Kidney epithelial cell (primary cell): ENCODE measurements at regions not wholly inside any gene's neighbourhood (a gene's known extent, or its start where the extent isn't known, plus 50 kb on each side); places are given as distances from the start of the nearest gene placed in this dataset.

ENCODE experiments used
- DNase-seq: peaks from one replicate; pipeline ENCODE4 v3.0.0-alpha.2; 2010; ENCODE audit warnings: low read depth
- H3K27me3 ChIP-seq: 2 replicates; pipeline ENCODE4 v1.6.0; 2011; ENCODE audit warnings: low read length; ENCODE audit not compliant: control insufficient read depth, insufficient read depth
- H3K36me3 ChIP-seq: 2 replicates; pipeline ENCODE4 v1.5.1; 2011; ENCODE audit warnings: low read length; ENCODE audit not compliant: control insufficient read depth, insufficient read depth
- H3K4me3 ChIP-seq: 2 replicates; pipeline ENCODE4 v1.5.1; 2011; ENCODE audit warnings: low read depth, mild to moderate bottlenecking, control low read depth, low read length
- TF ChIP-seq, protein P1 (sequence below): IDR thresholded peaks from 2 replicates; pipeline ENCODE4 v1.5.1; 2011; ENCODE audit warnings: mild to moderate bottlenecking, moderate library complexity, low read length, control low read depth, inconsistent platforms; ENCODE audit not compliant: insufficient read depth, poor library complexity, severe bottlenecking

DNA sequence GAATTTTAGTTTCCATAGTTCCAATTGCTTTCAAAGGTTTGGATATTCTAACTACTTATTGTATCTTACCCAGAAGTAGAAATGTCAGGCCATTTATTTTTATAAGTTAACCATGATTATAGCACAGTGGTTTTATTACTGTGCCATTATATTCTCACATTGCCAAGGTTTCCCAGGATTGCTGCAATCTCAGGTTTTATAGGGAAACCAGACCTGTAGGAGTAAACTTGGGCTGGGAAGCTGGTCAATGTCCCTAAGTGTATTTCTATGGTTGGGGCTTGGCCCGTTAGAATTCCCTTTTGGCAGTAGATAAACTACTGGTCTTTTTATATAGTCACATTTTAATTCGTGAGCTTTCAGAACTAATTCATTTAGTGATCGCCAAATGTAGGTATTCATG lies 396.6 kb upstream of the KCNN2 start:
- Histone ChIP-seq H3K4me3 (no peak overlapping the region), H3K36me3 (no peaks in the 10 kb centered on the region), H3K27me3 (no peaks in the 10 kb centered on the region)
- DNase-seq, result no peak
- TF ChIP-seq, protein P1, sequence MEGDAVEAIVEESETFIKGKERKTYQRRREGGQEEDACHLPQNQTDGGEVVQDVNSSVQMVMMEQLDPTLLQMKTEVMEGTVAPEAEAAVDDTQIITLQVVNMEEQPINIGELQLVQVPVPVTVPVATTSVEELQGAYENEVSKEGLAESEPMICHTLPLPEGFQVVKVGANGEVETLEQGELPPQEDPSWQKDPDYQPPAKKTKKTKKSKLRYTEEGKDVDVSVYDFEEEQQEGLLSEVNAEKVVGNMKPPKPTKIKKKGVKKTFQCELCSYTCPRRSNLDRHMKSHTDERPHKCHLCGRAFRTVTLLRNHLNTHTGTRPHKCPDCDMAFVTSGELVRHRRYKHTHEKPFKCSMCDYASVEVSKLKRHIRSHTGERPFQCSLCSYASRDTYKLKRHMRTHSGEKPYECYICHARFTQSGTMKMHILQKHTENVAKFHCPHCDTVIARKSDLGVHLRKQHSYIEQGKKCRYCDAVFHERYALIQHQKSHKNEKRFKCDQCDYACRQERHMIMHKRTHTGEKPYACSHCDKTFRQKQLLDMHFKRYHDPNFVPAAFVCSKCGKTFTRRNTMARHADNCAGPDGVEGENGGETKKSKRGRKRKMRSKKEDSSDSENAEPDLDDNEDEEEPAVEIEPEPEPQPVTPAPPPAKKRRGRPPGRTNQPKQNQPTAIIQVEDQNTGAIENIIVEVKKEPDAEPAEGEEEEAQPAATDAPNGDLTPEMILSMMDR, result no peak

DNA sequence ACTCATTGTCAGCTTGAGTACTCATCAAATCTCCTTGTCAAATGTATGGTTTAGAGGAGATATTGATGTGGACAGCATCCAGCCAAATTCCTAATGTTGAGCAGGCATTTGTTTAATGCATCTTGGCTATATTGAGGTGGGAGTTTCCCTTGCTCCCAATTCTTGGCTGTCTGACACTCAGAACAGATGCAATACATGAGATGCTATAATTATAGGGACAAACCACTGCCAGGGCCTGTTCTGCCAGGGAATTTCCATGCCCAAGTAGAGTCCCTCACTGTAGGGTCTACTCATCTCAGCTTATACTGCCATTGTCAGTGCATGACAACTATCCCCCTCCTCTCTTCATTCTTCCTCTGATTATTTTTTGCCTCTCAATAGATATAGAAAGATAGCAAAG lies 392.0 kb upstream of the KCNN2 start:
- DNase-seq, result no peak
- H3K36me3 ChIP-seq, result no peaks in the 10 kb centered on the region
- no peaks in the 10 kb centered on the region for H3K27me3 ChIP-seq
- TF ChIP-seq, protein P1, result no peak
- H3K4me3 ChIP-seq, result no peak overlapping the region

GRCh38 chr5:113971454-113971853 lies 390.4 kb upstream of the KCNN2 start:
- Histone ChIP-seq H3K27me3 (no peaks in the 10 kb centered on the region), H3K36me3 (no peaks in the 10 kb centered on the region), H3K4me3 (no peak overlapping the region)
- TF ChIP-seq, protein P1, result no peak
- DNase-seq, result no peak

- DNase-seq, result no peak
- H3K36me3 ChIP-seq, result no peaks in the 10 kb centered on the region
- TF ChIP-seq, protein P1, result no peak
- H3K27me3 ChIP-seq, result no peaks in the 10 kb centered on the region
- H3K4me3 ChIP-seq, result no peak overlapping the region
Observed at GRCh38 chr5:113974976-113975375, 386.9 kb upstream of the KCNN2 start.

DNA sequence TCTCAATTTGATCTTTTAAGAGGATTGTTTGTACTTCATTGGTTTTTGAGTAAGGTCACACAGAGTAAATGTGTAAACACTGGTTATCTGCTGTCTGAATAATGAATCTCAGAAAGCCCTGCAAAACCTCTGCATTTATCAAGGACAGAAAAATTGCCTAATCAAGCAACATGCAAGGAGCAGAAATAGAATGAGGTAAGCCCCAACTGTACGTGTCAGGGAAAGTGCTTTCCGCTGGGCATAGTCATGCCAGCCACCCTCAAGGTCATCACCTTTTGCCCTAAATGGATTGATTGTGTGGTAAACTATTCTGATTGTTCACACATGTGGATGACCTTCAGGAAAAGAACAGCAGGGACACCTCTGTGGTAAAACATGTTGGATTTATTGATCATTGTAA lies 376.9 kb upstream of the KCNN2 start:
- TF ChIP-seq, protein P1, result no peak
- Histone ChIP-seq H3K27me3 (no peaks in the 10 kb centered on the region), H3K36me3 (no peaks in the 10 kb centered on the region), H3K4me3 (no peak overlapping the region)
- DNase-seq, result no peak

DNA sequence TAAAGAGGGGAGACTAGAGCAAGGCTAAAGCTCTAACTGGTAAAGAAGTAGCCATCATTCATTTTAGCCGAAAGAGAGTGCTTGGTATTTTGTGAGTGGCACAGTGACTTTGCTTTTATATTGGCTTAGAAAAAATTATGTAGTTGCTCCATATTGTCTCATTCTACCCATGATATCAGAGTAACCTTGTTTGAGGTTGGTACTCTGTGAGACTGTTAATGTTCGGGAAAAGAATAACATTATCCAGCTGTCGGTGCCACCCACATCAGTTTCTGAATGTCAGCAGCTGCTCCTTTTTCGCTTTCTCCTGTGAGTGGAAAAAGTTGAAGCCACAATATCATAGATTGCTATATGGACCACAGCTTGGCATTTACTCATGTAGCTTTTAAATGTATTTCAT lies 376.4 kb upstream of the KCNN2 start:
- Histone ChIP-seq H3K4me3 (no peak overlapping the region), H3K36me3 (no peaks in the 10 kb centered on the region), H3K27me3 (no peaks in the 10 kb centered on the region)
- DNase-seq, result no peak
- TF ChIP-seq, protein P1, result no peak
